Glomerular visceral epithelial cell (primary cell): ENCODE measurements at regions not wholly inside any gene's neighbourhood (a gene's known extent, or its start where the extent isn't known, plus 50 kb on each side); places are given as distances from the start of the nearest gene placed in this dataset.
"Not testable (repeated sequence)": the region's sequence is repeated elsewhere in the genome, so short reads cannot be mapped to it uniquely, and the experiment has no call there.

Experiments used
- DNase-seq: peaks from one replicate; pipeline ENCODE4 v3.0.0-alpha.2; 2016; ENCODE audit errors: extremely low spot score

DNA sequence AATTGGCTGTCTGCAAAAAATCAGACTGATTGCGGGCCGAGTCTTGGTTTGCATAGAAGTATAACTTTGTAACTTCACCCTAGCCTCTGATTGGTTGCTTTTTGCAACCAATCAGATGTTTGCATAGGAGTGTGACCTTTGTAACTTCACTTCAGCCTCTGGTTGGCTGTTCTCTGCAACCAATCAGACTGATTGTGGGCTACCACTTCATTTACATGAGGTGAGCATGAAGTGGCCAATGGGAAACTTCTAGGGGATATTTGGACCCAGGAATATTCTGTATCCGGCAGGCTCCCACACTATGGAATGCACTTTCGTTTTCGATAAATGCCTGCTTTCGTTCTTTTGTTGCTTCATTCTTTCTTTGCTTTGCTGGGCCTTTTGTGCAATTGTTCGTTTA is 667.7 kb downstream of the FAM133A start:
- not testable (repeated sequence) for DNase-seq

DNA sequence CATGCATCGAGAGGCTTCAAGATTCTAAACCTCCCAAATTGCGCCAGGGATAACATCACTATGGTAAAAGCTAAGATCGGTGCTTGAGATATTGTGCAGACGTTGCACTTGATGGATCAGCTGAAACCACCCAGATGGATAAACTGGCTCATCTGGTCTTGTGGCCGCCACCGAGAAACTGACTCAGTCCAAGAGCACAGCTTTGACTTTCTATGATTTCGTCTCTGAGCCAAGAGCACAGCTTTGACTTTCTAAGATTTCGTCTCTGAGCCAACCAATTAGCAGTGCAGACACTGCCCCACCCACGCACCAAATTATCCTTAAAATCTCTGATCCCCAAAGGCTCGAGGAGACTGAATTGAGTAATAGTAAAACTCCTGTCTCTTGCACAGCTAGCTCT is 687.2 kb downstream of the FAM133A start:
- no peak for DNase-seq

DNA sequence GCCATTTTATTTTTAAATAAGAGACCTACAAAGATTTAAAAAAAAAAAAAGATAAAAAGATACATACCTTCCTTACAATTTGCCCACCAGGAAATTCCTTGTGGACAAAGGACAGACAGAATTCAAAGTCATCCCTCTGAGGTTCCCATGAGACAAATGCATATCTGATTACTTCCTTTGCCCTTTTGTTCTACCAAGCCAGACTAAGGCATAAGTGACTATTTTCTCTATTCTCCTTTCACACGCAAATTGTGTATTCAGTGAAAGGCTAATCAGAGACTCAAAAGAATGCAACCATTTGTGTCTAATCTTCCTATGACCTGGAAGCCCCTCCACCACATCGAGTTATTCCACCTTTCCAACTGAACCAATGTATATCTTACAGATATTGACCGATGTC is 691.7 kb downstream of the FAM133A start:
- DNase-seq: no peak

DNA sequence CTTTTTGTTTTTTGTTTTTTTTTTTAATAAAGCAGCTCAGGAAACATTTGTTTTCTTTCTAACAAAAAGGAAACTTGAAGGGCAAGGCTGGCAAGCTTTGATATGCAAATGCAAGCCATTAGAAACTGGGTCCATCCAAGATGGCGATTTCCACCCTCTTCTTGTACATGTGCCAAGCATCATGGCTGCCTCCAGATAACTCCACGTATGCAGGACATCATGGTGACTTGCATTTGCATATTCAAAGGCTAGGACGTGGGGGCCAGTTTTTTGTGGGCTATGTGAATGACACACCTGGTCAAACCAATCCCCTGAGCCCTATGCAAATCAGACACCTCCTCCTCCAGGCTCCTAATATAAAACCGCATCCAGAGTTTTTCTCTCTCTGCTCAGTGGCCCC is 692.6 kb downstream of the FAM133A start:
- DNase-seq: no peak

DNA sequence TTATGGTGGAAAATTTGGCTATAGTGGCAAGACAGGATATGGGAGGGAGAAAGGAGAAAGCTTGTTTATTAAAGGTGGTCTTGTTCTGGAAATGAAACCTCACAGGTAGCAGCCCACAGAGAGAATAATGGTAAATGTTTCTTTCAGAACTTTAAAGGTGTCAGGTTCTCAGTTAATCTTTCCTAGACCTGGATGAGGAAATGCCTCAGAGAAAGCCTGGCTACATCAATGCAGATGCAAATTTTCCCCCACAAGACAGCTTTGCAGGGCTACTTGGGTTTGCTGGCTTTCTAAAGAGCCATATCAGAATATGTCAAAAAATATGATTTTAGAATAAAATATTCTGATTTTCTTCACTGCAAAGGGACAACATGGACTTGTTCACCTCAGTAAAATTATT is 715.0 kb downstream of the FAM133A start:
- no peak for DNase-seq

DNA sequence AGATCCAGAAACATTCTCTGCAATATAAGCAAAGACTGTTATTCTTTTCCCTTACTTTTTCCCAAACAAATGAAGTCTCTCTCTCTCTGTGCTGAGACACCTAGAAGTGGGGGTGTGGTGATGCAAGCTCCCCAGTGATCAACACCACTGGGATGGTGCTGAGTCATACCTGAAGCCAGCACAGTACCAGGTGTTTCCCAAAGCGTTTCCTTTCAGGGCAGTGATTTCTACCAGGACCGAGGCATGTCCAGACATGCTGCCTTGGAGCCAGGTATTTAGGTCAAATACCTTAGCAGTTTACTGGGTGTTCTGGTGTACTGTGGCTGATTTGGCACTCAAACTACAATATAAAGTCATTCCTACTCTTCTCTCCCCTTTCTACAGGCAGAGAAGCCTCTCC is 726.5 kb downstream of the FAM133A start:
- DNase-seq: no peak

DNA sequence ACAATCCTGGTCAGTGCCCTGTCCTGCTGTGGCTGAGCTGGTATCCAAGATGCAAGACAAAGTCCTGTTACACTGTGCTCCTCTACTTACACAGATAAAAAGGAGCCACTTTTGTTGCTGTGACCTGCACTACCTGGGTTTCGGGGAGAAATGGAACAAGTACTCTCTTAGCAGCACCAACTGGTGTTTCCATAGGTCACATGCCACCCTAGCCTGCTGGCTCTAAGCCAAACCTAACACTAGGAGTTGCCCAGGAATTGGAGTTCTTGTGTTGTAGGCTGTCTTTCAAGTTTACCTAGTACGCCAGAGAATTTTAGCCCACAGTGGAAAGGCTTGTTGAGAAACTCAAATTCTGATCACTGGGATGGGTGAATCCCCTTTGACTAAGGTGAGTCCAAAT is 727.4 kb downstream of the FAM133A start:
- no peak for DNase-seq

DNA sequence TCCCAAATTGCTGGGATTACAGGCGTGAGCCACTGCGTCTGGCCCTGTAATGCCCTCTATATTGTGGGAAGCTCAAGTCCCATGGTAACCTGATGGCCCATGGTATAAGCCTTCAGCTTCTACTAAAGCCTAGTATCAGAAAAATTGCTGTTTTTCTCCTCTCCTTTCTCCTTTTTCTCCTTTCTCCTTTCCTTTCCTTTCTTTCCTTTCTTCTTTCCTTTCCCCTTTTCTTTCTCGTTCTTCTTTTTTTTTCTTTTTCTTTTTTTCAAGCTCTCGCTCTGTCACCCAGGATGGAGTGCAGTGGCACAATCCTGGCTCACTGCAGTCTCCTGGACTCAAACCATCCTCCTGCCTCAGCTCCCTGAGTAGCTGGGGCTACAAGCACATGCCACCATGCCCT is 740.7 kb downstream of the FAM133A start:
- no peak for DNase-seq

DNA sequence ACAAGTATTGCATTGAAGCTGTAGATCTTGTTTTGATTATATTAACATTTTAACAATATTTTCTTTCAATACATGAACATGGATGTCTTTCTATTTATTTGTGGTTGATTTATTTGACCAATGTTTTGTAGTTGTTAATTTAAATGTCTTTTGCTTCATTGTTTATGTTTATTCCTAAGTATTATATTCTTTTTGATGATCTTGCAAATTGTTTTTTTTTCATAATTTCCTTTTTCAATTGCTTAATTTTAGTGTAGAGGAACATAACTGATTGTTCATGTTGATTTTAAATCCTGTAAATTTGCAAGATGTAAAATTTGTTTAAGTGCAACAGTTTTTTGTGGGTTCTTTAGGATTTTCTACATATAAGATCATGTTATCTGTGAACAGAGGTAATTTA is 744.1 kb downstream of the FAM133A start:
- no peak for DNase-seq

DNA sequence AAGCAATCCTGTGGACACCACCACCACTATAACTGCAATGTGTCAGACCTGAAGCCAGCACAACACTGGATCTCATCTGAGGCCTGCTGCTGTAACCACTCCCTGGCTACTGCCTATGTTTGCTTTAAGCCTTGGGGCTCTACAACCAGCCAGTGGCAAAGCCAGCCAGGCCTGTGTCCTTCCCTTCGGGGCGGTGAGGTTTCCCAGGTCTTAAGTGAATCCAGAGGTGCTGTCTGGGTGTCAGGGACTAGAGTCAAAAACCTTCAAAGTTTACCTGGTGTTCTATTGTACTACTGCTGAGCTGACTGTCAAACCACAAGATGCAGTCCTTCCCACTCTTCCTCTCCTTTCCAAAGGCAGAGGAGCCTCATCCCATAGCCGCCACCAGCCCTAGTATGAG is 750.5 kb downstream of the FAM133A start:
- no peak for DNase-seq

DNA sequence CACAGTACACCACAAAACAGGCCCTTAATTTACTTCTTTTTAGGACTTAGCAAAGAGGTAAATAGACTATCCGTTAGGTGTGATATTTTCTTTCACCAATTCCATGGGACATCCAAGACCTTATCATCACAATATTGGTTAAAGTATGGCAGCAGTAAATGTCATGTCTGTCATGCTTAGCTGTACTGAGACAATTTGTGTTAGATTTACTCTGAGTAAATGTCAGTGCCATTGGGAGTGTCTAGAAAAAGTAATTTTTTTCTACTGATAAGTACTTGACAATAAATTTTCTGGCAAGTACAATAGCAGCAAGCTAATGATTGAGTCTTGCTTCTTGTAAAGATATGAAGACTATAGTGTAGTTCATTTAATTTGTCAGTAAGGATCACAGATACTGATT is 756.1 kb downstream of the FAM133A start:
- no peak for DNase-seq

DNA sequence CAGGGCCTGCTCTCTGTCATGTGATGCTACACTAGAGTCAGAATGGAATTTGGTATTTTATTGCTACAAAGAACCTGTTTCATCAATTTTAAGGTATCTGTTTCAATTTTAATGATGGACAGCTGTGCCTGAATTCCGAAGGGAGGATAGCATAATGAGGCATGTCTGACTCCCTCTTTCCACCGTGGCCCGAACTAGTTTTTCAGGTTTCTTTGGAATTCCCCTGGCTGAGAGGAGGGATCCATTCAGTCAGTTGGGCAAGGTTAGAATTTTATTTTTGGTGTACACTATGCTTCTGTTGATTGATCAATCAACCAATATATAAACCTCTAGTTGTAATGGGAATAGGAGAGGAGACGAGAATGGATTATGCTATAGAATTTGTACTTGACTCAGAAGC is 761.8 kb downstream of the FAM133A start:
- DNase-seq: no peak

DNA sequence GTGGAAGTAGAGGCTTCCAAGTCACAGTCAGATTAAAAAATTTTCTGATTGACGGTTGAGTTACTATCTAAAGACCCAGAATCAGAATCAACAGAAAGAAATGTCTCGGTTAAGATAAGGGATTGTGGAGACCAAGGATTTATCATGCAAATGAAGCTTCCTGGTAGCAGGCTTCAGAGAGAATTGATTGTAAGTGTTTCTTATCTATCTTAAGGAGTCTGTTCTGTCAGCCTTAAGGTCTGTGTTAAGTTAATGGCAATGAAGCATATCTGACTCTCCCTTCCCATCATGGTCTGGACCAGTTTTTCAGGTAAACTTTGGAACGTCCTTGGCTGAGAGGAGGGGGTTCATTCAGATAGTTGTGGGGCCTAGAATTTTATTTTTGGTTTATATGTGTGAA is 780.2 kb downstream of the FAM133A start:
- no peak for DNase-seq

DNA sequence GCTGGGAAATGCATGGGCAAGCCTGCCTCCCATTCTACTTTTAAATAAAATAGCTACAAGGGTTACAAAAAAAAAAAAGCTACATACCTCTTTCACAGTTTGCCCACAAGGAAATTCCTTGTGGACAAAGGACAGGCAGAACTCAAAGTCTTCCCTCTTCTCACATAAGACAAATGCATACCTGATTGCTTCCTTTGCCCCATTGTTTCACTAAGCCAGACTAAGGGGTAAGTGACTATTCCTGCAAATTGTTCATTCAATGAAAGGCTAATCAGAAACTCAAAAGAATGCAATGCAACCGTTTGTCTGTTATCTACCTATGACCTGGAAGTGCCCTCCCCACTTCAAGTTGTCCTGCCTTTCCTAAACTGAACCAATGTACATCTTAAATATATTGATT is 780.6 kb downstream of the FAM133A start:
- no peak for DNase-seq

DNA sequence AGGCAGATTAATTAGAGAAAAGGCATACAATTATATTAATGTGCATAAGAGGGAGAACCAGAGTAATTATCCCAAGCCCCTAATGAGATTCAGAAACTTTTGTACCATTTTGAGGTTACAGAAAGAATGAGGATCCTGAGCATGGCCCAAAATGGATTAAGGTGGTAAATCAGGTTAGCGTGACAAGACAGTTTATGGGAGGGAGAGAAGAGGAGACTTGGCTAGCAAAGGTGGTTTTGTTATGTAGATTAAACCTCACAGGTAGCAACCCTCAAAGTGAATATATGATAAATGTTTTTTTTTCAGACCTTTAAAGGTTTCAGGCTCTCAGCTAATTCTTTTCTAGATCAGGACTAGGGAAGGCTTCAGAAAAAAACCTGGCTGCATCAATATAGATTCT is 781.8 kb downstream of the FAM133A start:
- DNase-seq: no peak

DNA sequence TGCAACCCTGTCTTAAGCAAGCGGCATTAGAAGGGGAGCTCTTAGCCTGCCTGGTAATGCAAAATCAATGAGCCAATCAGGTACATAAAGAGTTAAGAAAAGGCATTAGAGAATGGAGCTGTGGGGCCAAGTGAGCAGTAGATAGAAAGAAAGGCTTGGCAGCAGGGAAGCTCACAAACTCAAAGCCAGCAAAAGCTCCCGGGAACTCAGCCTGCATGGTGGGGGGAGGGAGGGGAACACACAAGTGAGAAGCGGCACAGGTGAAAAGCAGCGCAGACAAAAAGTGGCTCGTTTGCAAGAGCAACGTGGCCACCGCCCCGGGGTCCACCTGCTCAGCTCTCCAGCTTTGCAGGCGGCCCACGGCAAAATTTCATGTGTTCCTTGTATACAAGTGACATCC is 818.5 kb downstream of the FAM133A start:
- DNase-seq: no peak

DNA sequence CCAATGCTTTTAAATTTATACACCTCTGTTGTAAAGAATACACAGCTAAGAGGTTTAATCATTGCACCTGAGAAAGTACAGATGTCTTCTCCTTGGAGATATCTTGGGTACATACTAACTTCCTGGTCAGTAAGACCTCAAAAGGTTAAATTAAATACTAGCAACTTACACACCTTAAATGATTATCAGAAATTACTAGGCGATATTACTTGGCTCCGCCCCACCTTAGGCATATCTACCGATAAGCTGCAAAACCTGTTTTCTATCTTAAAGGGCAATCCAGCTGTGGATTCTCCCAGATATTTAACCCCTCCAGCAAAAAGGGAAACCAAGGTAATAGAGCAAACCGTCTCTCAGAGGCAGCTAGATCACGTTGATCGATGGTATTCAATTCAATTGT is 819.4 kb downstream of the FAM133A start:
- no peak for DNase-seq

DNA sequence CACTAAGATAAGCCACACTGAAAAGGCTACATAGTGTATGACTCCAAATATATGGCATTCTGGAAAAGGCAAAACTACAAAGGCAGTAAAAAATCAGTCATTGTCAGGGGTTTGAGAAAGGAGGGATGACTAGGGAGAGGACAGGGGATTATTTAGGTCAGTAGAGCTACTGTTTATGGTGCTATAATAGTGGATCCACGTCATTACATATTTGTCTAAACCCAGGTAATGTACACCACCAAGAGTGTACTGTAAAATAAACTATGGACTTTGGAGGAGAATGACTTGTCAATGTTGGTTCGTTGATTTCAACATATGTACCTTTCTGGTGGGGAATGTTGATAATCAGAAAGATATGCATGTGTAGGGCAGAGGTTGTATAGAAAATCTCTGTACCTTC is 837.6 kb downstream of the FAM133A start:
- no peak for DNase-seq

DNA sequence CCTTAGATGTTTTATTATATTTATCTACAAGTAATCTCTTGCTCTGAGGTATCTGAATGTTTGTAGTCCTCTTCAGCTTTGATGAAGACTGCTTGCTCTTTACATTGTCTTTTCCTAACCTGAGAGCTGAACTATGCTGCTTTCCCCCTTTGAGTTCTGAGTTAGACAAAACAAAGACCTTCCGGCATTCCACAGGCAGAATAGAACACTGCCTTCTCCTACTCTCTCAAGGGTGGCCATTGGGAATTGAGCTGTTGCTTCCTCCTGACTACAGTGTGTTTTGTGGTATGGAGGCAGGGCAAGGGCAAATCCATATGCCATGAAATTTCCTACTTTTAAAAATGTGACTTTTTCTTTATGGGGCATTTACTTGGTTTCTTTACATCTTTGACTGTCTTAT is 841.0 kb downstream of the FAM133A start:
- DNase-seq: no peak

DNA sequence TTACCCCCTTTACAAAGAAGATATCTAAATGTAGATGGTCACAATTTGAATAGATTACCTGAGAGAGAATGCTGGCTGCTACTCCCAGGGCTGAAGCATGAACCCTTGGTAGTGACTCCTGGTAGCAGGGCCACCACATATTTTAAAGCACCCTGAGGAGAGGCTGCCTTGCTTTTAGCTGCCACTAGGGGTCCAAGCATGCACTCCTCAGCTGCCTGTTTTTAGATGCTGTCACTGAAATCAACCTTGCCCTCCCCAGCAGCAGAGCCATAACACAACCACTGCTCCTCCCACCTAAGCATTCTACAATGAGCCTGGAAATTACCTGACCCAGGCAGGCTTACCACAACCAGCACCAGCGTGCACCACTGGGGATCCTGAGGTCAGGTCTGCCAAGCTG is 850.9 kb downstream of the FAM133A start:
- DNase-seq: no peak

DNA sequence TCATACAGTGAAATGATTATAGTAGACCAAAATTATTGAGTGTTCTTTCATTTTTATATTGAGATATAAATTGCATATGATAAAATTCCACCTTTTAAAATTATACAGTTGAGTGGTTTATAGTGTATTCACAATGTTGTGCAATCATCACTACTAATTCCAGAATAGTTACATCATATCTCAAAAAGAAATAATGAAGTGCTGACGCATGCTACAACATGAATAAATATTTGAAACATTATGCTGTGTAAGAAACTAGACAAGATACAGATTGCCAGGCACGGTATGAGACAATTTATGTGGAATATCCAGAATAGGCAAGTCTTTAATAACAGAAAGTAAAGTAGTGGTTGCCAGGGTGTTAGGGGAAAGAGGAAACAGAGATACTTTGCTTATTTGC is 871.7 kb downstream of the FAM133A start:
- no peak for DNase-seq

DNA sequence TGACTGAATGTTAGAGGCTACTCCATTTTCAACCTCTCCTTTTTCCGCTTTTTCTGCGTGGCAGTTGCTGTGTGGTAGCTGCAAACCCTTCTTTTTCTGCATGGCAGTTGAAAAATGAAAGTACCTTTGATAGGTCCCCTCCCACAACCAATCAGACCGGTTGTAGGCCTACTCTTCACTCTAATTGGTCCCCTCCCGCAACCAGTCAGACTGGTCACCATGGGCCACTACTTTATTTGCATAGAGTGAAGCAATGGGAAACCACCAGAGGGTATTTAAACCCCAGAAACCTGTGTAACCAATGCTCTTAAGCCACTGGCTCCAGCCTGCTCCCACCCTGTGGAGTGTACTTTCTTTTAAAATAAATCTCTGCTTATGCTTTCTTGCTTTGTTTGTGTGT is 877.8 kb downstream of the FAM133A start:
- DNase-seq: no peak

DNA sequence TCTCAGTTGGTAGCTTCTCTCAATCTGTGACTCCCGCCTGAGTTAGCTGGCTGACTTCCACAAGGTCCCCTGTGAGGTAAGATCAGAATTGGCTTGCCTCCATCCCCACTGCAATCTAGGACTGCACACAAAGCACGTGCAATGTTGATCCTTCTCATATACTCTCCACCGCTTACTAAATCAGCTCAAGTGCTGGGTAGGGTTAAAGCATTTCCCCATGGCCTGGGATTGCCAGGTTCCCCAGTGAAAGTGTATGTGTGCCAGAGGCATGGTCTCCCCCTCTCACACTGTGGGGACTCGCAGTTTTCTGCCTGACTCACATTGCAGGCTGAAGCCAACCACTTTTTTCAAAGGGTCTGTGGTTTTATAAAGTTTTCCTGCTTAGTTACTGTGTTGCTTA is 886.9 kb downstream of the FAM133A start:
- no peak for DNase-seq

DNA sequence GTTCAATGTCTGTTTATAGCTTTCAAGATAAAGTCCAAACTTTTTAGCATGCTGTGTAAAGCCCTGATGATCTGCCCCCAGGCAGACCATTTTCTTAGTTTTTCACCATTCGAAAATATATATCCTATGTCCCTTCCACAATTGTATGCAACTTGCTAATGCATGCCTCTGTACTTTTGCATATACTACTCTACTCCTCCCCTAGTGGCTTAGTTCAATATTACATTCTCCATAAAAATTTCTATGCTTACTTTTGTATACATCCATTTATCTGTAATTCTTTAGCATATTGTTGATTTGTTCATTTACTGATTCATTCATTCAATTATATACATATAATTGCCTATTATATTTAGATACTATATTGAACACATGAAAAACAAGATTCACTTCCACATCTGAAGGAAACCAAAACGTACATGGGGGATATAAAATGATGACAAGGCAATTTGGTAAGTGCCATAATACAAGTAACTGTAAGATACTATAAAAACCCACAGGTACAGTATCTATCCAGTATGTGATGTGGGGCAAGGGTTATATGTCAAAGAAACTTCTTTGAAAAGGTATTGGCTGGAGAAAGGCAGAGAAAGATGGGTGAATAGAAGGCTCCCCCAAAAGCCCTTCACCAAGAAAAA is 902.5 kb downstream of the FAM133A start:
- DNase-seq: no peak

DNA sequence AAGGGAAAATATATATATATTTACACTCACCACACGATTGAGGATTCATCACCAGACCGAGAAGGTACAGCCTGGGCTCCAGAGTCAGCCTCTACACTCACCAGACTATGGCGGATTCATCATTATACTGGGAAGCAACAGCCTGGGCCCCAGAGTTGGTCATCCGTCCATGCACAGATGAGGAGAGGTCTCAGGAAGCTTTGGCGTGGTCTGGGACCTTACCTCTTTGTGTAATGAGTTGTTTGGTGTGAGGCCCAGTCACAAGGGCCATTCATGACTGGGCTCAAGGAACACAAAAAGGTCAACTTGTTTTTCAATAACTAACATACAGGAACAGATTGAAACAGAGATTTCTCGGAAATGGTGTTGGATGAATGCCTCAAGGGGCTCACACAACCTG is 926.1 kb downstream of the FAM133A start:
- no peak for DNase-seq
